Endodermal cell (in vitro differentiated cells): ENCODE measurements at regions not wholly inside any gene's neighbourhood (a gene's known extent, or its start where the extent isn't known, plus 50 kb on each side); places are given as distances from the start of the nearest gene placed in this dataset.

ENCODE experiments used
- DNase-seq: peaks from one replicate; pipeline ENCODE4 v3.0.0-alpha.2; 2017
- H3K27ac ChIP-seq: 2 replicates; pipeline ENCODE4 v1.5.1; 2013; ENCODE audit warnings: mild to moderate bottlenecking, low read depth, low read length, moderate library complexity
- H3K27me3 ChIP-seq: 2 replicates; pipeline ENCODE4 v1.6.1; 2013; ENCODE audit warnings: mild to moderate bottlenecking, low read length, moderate library complexity; ENCODE audit not compliant: insufficient read depth, control insufficient read depth, poor library complexity, severe bottlenecking
- H3K36me3 ChIP-seq: 2 replicates; pipeline ENCODE4 v1.7.0; 2013; ENCODE audit warnings: mild to moderate bottlenecking, low read length, moderate library complexity; ENCODE audit not compliant: control insufficient read depth, insufficient read depth
- H3K4me1 ChIP-seq: one replicate; pipeline ENCODE4 v1.7.0; 2013; ENCODE audit warnings: low read length; ENCODE audit not compliant: control insufficient read depth, insufficient read depth
- H3K4me3 ChIP-seq: 2 replicates; pipeline ENCODE4 v1.5.1; 2013; ENCODE audit warnings: mild to moderate bottlenecking, low read length, moderate library complexity
- H3K9ac ChIP-seq: 2 replicates; pipeline ENCODE4 v1.6.1; 2013; ENCODE audit warnings: mild to moderate bottlenecking, low read length, moderate library complexity; ENCODE audit not compliant: poor library complexity, severe bottlenecking; ENCODE audit errors: extremely low read depth
- H3K9me3 ChIP-seq: 2 replicates; pipeline ENCODE4 v1.6.1; 2013; ENCODE audit warnings: mild to moderate bottlenecking, low read length, moderate library complexity; ENCODE audit not compliant: control insufficient read depth
- H3K27ac Mint-ChIP-seq: 2 replicates; pipeline ENCODE4 v1.8.0; 2020; ENCODE audit warnings: mixed read lengths
- H3K27me3 Mint-ChIP-seq: 2 replicates; pipeline ENCODE4 v1.8.0; 2021; ENCODE audit warnings: mild to moderate bottlenecking, mixed read lengths; ENCODE audit not compliant: insufficient read depth
- H3K36me3 Mint-ChIP-seq: 2 replicates; pipeline ENCODE4 v1.8.0; 2020; ENCODE audit warnings: low read depth, mixed read lengths
- H3K4me1 Mint-ChIP-seq: 2 replicates; pipeline ENCODE4 v1.8.0; 2020; ENCODE audit warnings: mixed read lengths
- H3K4me3 Mint-ChIP-seq: 2 replicates; pipeline ENCODE4 v1.8.0; 2020; ENCODE audit warnings: mild to moderate bottlenecking, moderate library complexity, mixed read lengths
- H3K9me3 Mint-ChIP-seq: 2 replicates; pipeline ENCODE4 v1.8.0; 2020; ENCODE audit warnings: mild to moderate bottlenecking, mixed read lengths
- WGBS, 2 experiments: methylation state at CpG; one replicate each; pipeline versions ENCODE4 v1.1.5 to v1.1.7; 2013; ENCODE audit warnings: missing lambda C conversion rate in 2 of 2, mixed read lengths in 1 of 2; ENCODE audit not compliant: insufficient coverage in 1 of 2, insufficient read length in 1 of 2; 5-methylcytosine and 5-hydroxymethylcytosine counted together
- TF ChIP-seq, protein P1 (sequence below): fragments of 200-600 bp; sonication (generic); conservative IDR thresholded peaks from 2 replicates; pipeline ENCODE4 v1.5.0; 2021; ENCODE audit warnings: antibody characterized with exemption, mild to moderate bottlenecking

- H3K27ac Mint-ChIP-seq: no peak overlapping the region
- no peak overlapping the region for H3K4me3 Mint-ChIP-seq
These were observed 1114.7 kb upstream of the PABPC4L start for GRCh38 chr4:135316266-135316779.

DNA sequence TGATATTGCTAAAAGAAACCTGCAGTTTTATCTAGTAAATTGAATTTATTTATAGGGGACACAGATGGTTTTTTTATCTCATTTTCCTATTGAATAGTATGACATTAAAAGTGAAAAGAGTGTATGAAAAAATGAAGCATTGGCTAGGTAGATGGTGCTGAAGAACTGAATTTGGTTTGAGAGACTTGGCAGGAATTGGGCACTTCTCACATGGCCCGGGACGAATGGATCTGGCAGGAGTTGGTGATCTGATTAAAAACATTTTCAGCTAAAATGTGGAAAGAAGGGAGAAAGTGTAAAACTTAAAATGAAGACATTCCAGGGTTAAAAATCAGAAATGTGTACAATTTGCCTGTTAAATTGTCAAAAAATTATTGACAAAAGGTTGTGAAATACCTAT is 1088.5 kb upstream of the PABPC4L start:
- Mint-ChIP-seq H3K27ac (no peak overlapping the region), H3K4me1 (no peaks in the 10 kb centered on the region), H3K36me3 (no peaks in the 10 kb centered on the region), H3K4me3 (no peak overlapping the region), H3K27me3 (no peaks in the 10 kb centered on the region), H3K9me3 (no peaks in the 10 kb centered on the region)
- Histone ChIP-seq H3K27me3 (no peaks in the 10 kb centered on the region), H3K36me3 (no peaks in the 10 kb centered on the region), H3K27ac (no peak overlapping the region), H3K4me3 (no peak overlapping the region), H3K9ac (no peak overlapping the region), H3K9me3 (no peaks in the 10 kb centered on the region), H3K4me1 (no peaks in the 10 kb centered on the region)
- WGBS, 2 experiments: 97 to 100% methylated on average over 2 of the region's 2 CpGs
- no peak for DNase-seq
- TF ChIP-seq, protein P1, sequence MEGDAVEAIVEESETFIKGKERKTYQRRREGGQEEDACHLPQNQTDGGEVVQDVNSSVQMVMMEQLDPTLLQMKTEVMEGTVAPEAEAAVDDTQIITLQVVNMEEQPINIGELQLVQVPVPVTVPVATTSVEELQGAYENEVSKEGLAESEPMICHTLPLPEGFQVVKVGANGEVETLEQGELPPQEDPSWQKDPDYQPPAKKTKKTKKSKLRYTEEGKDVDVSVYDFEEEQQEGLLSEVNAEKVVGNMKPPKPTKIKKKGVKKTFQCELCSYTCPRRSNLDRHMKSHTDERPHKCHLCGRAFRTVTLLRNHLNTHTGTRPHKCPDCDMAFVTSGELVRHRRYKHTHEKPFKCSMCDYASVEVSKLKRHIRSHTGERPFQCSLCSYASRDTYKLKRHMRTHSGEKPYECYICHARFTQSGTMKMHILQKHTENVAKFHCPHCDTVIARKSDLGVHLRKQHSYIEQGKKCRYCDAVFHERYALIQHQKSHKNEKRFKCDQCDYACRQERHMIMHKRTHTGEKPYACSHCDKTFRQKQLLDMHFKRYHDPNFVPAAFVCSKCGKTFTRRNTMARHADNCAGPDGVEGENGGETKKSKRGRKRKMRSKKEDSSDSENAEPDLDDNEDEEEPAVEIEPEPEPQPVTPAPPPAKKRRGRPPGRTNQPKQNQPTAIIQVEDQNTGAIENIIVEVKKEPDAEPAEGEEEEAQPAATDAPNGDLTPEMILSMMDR: no peak

More at GRCh38 chr4:135316266-135316779, 1114.7 kb upstream of the PABPC4L start:
- no peaks in the 10 kb centered on the region for H3K27me3 ChIP-seq
- Mint-ChIP-seq H3K27me3 (no peaks in the 10 kb centered on the region), H3K4me1 (no peaks in the 10 kb centered on the region), H3K9me3 (no peaks in the 10 kb centered on the region), H3K36me3 (no peaks in the 10 kb centered on the region)
- H3K4me1 ChIP-seq: no peaks in the 10 kb centered on the region
- no peak overlapping the region for H3K4me3 ChIP-seq
- no peak for DNase-seq
- H3K9ac ChIP-seq: no peak overlapping the region
- WGBS, 2 experiments: 94 to 95% methylated on average over 5 to 7 of the region's 7 CpGs
- no peaks in the 10 kb centered on the region for H3K36me3 ChIP-seq
- TF ChIP-seq, protein P1: no peak
- H3K27ac ChIP-seq: no peak overlapping the region
- H3K9me3 ChIP-seq: no peaks in the 10 kb centered on the region

DNA sequence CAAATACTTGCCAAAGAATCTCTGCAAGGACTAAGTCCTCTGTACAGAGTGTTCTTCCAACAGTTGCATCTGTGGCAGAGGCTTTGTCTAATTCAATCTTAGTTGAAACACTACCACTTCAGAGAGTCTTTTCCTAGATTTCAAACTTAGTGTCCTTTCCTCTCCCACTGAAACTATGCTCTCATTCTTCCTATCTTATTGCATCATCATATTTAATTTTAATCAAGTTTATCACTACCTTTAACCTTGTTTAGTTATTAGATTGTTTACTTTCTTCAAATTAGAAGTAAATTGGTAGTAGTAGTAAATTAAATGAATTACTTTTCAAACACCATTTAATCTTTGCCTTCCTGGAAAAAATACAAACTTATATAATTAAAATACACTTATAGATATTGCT is 1082.3 kb upstream of the PABPC4L start:
- Mint-ChIP-seq H3K27ac (no peak overlapping the region), H3K4me1 (no peaks in the 10 kb centered on the region), H3K4me3 (no peak overlapping the region), H3K9me3 (no peaks in the 10 kb centered on the region), H3K27me3 (no peaks in the 10 kb centered on the region), H3K36me3 (no peaks in the 10 kb centered on the region)
- no peaks in the 10 kb centered on the region for H3K9me3 ChIP-seq
- DNase-seq: no peak
- no peaks in the 10 kb centered on the region for H3K36me3 ChIP-seq
- TF ChIP-seq, protein P1: no peak
- H3K4me1 ChIP-seq: no peaks in the 10 kb centered on the region
- no peak overlapping the region for H3K27ac ChIP-seq
- no peaks in the 10 kb centered on the region for H3K27me3 ChIP-seq
- no peak overlapping the region for H3K9ac ChIP-seq
- no peak overlapping the region for H3K4me3 ChIP-seq
